Stimulated activated naive CD4-positive, alpha-beta T cell (primary cell): ENCODE measurements at regions not wholly inside any gene's neighbourhood (a gene's known extent, or its start where the extent isn't known, plus 50 kb on each side); places are given as distances from the start of the nearest gene placed in this dataset.

Experiments used
- DNase-seq, 6 experiments: peaks; one replicate each; lab custom pipeline; 2025; lab: John Stamatoyannopoulos, UW

- DNase-seq = no peak
These were observed 346.5 kb downstream of the TNS1 start for GRCh38 chr2:217656316-217656715.

GRCh38 chr2:217655651-217656050 lies 347.1 kb downstream of the TNS1 start:
- no peak for DNase-seq

- DNase-seq = no peak
These were observed 348.6 kb downstream of the TNS1 start for GRCh38 chr2:217654168-217654567.

- no peak for DNase-seq
These were observed 349.8 kb downstream of the TNS1 start for GRCh38 chr2:217652761-217653639.

- peak in 2 of 6 experiments; percentile 13 to 29 for DNase-seq
These were observed 352.0 kb downstream of the TNS1 start for GRCh38 chr2:217650716-217651360.

- DNase-seq = no peak
These were observed 352.6 kb downstream of the TNS1 start for GRCh38 chr2:217650229-217650628.

GRCh38 chr2:217647925-217648324 lies 354.9 kb downstream of the TNS1 start:
- no peak for DNase-seq

- no peak for DNase-seq
These were observed 355.6 kb downstream of the TNS1 start for GRCh38 chr2:217647226-217647625.

- no peak for DNase-seq
These were observed 356.9 kb downstream of the TNS1 start for GRCh38 chr2:217645896-217646295.

GRCh38 chr2:217643789-217644301 lies 358.9 kb downstream of the TNS1 start:
- DNase-seq = no peak

- no peak for DNase-seq
These were observed 359.9 kb downstream of the TNS1 start for GRCh38 chr2:217642944-217643343.

GRCh38 chr2:217641960-217642359 lies 360.8 kb downstream of the TNS1 start:
- no peak for DNase-seq

GRCh38 chr2:217639481-217639880 lies 363.3 kb downstream of the TNS1 start:
- no peak for DNase-seq

GRCh38 chr2:217638533-217638932 lies 364.3 kb downstream of the TNS1 start:
- DNase-seq = no peak

- DNase-seq = no peak
These were observed 364.8 kb downstream of the TNS1 start for GRCh38 chr2:217638031-217638430.

GRCh38 chr2:217636991-217637561 lies 365.7 kb downstream of the TNS1 start:
- DNase-seq = no peak

- DNase-seq = no peak
These were observed 366.2 kb downstream of the TNS1 start for GRCh38 chr2:217636578-217636977.

GRCh38 chr2:217634871-217635270 lies 367.9 kb downstream of the TNS1 start:
- no peak for DNase-seq

- DNase-seq = no peak
These were observed 370.8 kb downstream of the TNS1 start for GRCh38 chr2:217632043-217632442.

- DNase-seq = no peak
These were observed 371.7 kb downstream of the TNS1 start for GRCh38 chr2:217631115-217631514.

GRCh38 chr2:217629347-217629746 lies 373.4 kb downstream of the TNS1 start:
- DNase-seq = no peak

- DNase-seq = no peak
These were observed 374.7 kb downstream of the TNS1 start for GRCh38 chr2:217628061-217628460.

- no peak for DNase-seq
These were observed 375.9 kb downstream of the TNS1 start for GRCh38 chr2:217626926-217627325.
